ENCODE measurements at regions not wholly inside any gene's neighbourhood (a gene's known extent, or its start where the extent isn't known, plus 50 kb on each side); places are given as distances from the start of the nearest gene placed in this dataset.

DNA sequence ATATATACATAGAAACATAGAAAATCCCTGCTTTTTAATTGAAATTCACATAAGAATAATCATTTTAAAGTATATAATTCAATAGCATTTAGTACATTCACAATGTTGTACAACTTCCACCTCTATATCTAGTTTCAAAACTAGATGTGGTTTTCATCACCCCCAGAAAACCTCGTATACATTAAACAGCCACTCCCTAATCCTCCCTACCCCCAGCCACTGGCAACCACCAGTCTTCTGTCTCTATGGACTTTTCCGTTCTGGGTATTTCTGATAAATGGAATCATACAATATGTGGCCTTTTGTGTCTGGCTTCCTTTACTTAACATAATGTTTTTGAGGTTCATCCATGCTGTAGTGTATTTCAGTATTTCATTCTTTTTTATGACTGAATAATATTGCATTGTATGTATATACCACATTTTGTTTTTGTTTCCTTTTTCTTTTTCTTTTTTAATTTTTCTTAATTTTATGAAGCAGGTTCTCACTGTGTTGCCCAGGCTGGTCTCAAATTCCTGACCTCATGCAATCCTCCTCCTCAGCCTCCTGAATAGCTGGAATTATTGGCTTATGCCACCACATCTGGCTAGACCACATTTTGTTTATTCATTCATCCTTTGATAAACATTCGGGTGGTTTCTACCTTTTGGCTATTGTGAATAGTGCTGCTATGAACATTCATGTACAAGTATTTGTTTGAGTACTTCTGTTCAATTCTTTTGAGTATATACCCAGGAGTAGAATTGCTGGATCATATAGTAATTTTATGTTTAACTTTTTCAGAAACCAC, 50.6 kb upstream of the RNF152 start:
- Histone ChIP-seq H3K4me3 (no peak overlapping the region), H3K9me3 (no peaks in the 10 kb centered on the region)
- no peak for ATAC-seq (ENCODE audit: insufficient number of reproducible peaks, low FRiP score, low read depth)

More for the DNA sequence above, 50.6 kb upstream of the RNF152 start:
- no peak for TF ChIP-seq CTCF (IDR thresholded peaks at IDR 0.05)
- Histone ChIP-seq H3K36me3 (no peaks in the 10 kb centered on the region), H3K27me3 (replicated peaks; ENCODE audit: insufficient read depth) (no peaks in the 10 kb centered on the region), H3K27ac (no peak overlapping the region), H3K4me1 (ENCODE audit: control insufficient read depth in 1 of 2, low read depth in 2 of 2) (peaks cover 4 to 14% of the 10 kb centered on the region in 2 donors)
- no peak for DNase-seq (ENCODE audit: low spot score)

Measured in thoracic aorta (tissue), 2 donors.